ENCODE measurements at regions not wholly inside any gene's neighbourhood (a gene's known extent, or its start where the extent isn't known, plus 50 kb on each side); places are given as distances from the start of the nearest gene placed in this dataset.

DNA sequence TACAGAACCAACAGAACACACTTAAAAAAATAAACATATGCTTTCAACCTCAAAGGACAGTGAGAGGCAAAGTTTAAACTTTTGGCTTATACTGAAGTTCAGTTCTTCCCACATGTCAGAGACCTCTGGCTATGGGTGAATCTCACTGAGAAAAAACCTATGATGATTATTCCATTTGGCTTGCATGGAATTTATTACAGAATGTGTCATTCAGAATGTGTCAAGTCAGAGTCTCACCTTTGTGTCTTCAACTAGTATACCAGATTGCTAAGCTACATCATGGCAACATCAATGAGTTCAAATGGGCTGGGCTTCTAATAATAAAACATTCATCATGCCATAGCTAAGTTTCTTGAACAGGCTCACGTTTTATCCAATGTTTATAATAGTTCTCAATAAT, 987.0 kb downstream of the NTRK3 start:
- Histone ChIP-seq H3K27ac (ENCODE audit: extremely low read depth, low read depth, low read length) (no peak overlapping the region), H3K9me3 (ENCODE audit: control insufficient read depth, insufficient read depth, low read depth, low read length) (no peaks in the 10 kb centered on the region), H3K4me3 (ENCODE audit: low read depth, low read length) (no peak overlapping the region), H3K36me3 (ENCODE audit: control insufficient read depth in 2 of 2, insufficient read depth in 1 of 2, low read length in 2 of 2) (no peaks in the 10 kb centered on the region), H3K4me1 (ENCODE audit: control insufficient read depth, insufficient read depth, low read length) (no peaks in the 10 kb centered on the region)
- ChIA-PET CTCF (no interaction called here), POLR2A (no interaction called here)
- TF ChIP-seq ZNF768 (tag by site-specific recombination; IDR thresholded peaks at IDR 0.05) (no peak), ZBTB48 (tag by site-specific recombination; IDR thresholded peaks at IDR 0.05) (no peak), ZNF558 (tag by site-specific recombination; IDR thresholded peaks at IDR 0.05) (no peak), SALL2 (tag by site-specific recombination; IDR thresholded peaks at IDR 0.05; ENCODE audit: borderline replicate concordance) (no peak), ZNF530 (tag by site-specific recombination; IDR thresholded peaks at IDR 0.05; ENCODE audit: low read depth) (no peak), KLF7 (tag by site-specific recombination; IDR thresholded peaks at IDR 0.05; ENCODE audit: borderline replicate concordance) (no peak), KLF9 (tag by site-specific recombination; IDR thresholded peaks at IDR 0.05; ENCODE audit: low read depth) (no peak), ZNF112 (tag by site-specific recombination; IDR thresholded peaks at IDR 0.05) (no peak), GLI4 (tag by site-specific recombination; IDR thresholded peaks at IDR 0.05) (no peak), ZNF76 (tag by site-specific recombination; IDR thresholded peaks at IDR 0.05; ENCODE audit: borderline replicate concordance, low read depth) (no peak), GLIS1 (tag by site-specific recombination; IDR thresholded peaks at IDR 0.05) (no peak), ZNF830 (tag by site-specific recombination; IDR thresholded peaks at IDR 0.05; ENCODE audit: low read depth) (no peak), ZNF629 (tag by site-specific recombination; IDR thresholded peaks at IDR 0.05) (no peak)
- TF ChIP-seq, protein P1, sequence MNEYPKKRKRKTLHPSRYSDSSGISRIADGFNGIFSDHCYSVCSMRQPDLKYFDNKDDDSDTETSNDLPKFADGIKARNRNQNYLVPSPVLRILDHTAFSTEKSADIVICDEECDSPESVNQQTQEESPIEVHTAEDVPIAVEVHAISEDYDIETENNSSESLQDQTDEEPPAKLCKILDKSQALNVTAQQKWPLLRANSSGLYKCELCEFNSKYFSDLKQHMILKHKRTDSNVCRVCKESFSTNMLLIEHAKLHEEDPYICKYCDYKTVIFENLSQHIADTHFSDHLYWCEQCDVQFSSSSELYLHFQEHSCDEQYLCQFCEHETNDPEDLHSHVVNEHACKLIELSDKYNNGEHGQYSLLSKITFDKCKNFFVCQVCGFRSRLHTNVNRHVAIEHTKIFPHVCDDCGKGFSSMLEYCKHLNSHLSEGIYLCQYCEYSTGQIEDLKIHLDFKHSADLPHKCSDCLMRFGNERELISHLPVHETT (tag by site-specific recombination; IDR thresholded peaks at IDR 0.05): no peak
- TF ChIP-seq, protein P2, sequence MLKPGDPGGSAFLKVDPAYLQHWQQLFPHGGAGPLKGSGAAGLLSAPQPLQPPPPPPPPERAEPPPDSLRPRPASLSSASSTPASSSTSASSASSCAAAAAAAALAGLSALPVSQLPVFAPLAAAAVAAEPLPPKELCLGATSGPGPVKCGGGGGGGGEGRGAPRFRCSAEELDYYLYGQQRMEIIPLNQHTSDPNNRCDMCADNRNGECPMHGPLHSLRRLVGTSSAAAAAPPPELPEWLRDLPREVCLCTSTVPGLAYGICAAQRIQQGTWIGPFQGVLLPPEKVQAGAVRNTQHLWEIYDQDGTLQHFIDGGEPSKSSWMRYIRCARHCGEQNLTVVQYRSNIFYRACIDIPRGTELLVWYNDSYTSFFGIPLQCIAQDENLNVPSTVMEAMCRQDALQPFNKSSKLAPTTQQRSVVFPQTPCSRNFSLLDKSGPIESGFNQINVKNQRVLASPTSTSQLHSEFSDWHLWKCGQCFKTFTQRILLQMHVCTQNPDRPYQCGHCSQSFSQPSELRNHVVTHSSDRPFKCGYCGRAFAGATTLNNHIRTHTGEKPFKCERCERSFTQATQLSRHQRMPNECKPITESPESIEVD (tag by site-specific recombination; IDR thresholded peaks at IDR 0.05): no peak
- TF ChIP-seq, protein P3, sequence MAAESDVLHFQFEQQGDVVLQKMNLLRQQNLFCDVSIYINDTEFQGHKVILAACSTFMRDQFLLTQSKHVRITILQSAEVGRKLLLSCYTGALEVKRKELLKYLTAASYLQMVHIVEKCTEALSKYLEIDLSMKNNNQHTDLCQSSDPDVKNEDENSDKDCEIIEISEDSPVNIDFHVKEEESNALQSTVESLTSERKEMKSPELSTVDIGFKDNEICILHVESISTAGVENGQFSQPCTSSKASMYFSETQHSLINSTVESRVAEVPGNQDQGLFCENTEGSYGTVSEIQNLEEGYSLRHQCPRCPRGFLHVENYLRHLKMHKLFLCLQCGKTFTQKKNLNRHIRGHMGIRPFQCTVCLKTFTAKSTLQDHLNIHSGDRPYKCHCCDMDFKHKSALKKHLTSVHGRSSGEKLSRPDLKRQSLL (tag by site-specific recombination; IDR thresholded peaks at IDR 0.05): no peak

DNA sequence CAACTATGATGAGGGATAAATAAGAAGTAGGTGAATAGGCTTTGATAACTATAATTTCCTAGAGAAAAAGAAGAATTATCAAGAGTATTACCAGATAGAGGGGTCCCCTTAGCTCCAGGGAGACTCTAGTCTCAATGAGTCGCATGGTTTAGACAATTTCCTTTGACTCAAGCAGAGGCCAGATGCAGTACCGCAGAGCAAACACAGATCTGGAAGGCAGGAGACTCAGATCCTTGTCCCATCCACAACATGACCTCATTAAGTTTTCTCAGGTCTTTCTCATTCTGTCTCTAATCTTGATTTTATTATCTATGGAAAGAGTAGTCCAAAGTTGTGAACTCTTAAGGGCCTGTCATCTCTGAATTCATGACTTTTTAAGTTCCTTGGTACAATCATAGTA, 987.9 kb downstream of the NTRK3 start:
- H3K27ac ChIP-seq (ENCODE audit: extremely low read depth, low read depth, low read length): no peak overlapping the region
- H3K4me1 ChIP-seq (ENCODE audit: control insufficient read depth, insufficient read depth, low read length): no peaks in the 10 kb centered on the region
- no peak overlapping the region for H3K4me3 ChIP-seq (ENCODE audit: low read depth, low read length)
- POLR2A ChIA-PET: no interaction called here
- H3K36me3 ChIP-seq (ENCODE audit: control insufficient read depth in 2 of 2, insufficient read depth in 1 of 2, low read length in 2 of 2): no peaks in the 10 kb centered on the region
- CTCF ChIA-PET: no interaction called here
- no peaks in the 10 kb centered on the region for H3K9me3 ChIP-seq (ENCODE audit: control insufficient read depth, insufficient read depth, low read depth, low read length)
- no peak for TF ChIP-seq ZSCAN16 (tag by site-specific recombination; IDR thresholded peaks at IDR 0.05)
- TF ChIP-seq ZNF423 (tag by site-specific recombination; IDR thresholded peaks at IDR 0.05): no peak
- TF ChIP-seq EGR2 (tag by site-specific recombination; IDR thresholded peaks at IDR 0.05; ENCODE audit: low read depth): no peak
- no peak for TF ChIP-seq ZNF248 (tag by site-specific recombination; IDR thresholded peaks at IDR 0.05)
- no peak for TF ChIP-seq BCL11B (tag by site-specific recombination; IDR thresholded peaks at IDR 0.05; ENCODE audit: low read depth)
- TF ChIP-seq, protein P4, sequence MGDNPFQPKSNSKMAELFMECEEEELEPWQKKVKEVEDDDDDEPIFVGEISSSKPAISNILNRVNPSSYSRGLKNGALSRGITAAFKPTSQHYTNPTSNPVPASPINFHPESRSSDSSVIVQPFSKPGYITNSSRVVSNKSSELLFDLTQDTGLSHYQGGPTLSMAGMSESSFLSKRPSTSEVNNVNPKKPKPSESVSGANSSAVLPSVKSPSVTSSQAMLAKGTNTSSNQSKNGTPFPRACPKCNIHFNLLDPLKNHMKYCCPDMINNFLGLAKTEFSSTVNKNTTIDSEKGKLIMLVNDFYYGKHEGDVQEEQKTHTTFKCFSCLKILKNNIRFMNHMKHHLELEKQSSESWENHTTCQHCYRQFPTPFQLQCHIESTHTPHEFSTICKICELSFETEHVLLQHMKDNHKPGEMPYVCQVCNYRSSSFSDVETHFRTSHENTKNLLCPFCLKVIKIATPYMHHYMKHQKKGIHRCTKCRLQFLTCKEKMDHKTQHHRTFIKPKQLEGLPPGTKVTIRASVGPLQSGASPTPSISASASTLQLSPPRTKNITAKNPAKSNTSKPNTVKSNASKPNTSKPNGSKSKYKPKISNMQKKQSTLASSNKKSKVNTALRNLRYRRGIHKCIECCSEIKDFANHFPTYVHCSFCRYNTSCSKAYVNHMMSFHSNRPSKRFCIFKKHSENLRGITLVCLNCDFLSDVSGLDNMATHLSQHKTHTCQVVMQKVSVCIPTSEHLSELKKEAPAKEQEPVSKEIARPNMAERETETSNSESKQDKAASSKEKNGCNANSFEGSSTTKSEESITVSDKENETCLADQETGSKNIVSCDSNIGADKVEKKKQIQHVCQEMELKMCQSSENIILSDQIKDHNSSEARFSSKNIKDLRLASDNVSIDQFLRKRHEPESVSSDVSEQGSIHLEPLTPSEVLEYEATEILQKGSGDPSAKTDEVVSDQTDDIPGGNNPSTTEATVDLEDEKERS (tag by site-specific recombination; IDR thresholded peaks at IDR 0.05): no peak
